HL-60 (cell line): ENCODE measurements at regions not wholly inside any gene's neighbourhood (a gene's known extent, or its start where the extent isn't known, plus 50 kb on each side); places are given as distances from the start of the nearest gene placed in this dataset.

Experiments used
- CTCF ChIP-seq: IDR thresholded peaks from one replicate; pipeline ENCODE4 v1.5.1; 2011; ENCODE audit warnings: low read length, control low read depth, inconsistent platforms; ENCODE audit not compliant: insufficient read depth
- GABPA ChIP-seq: IDR thresholded peaks from 2 replicates; pipeline ENCODE4 v1.6.1; 2012; ENCODE audit warnings: low read depth
- POLR2AphosphoS5 ChIP-seq: IDR thresholded peaks from 2 replicates; pipeline ENCODE4 v1.6.1; 2012; ENCODE audit warnings: low read depth
- REST ChIP-seq: IDR thresholded peaks from 2 replicates; pipeline ENCODE4 v1.6.1; 2012; ENCODE audit warnings: low read depth; ENCODE audit not compliant: insufficient replicate concordance

- TF ChIP-seq CTCF (peak; percentile 95), REST (no peak), POLR2AphosphoS5 (no peak), GABPA (no peak)
These were observed 75.2 kb upstream of the KSR1 start for GRCh38 chr17:27381007-27381501.
